ENCODE measurements at regions not wholly inside any gene's neighbourhood (a gene's known extent, or its start where the extent isn't known, plus 50 kb on each side); places are given as distances from the start of the nearest gene placed in this dataset.

DNA sequence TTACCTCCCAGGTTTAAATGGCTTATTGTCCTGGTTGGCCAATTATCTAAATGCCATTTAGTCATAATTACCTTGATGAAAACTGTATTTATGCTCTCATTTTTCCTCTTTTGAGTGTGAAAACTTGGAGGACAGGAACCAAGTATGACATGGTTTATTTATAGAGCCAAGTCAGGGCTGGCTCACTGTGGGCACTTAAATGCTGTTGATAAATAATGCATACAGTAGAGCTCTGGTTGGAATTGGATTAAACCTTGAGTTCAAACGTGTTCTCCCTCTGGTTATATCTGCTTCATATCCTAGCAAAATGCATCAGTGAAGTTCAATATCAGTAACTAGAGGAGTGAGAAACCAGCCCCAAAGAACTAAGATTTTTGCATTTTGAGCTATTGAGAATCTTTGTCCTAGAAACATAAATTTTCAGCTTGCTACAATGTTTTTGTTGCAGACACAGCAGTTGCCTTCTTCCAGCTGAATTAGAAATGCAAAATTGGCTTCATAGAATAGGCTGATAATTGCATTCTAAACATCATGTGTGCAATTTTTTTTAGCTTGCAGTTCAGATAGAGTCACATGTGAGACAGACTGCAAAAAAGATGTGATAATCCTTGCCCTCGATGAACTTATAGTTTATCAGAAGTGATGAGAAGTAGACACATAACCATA is 255.8 kb downstream of the BTBD3 start:
- no peak for DNase-seq (ENCODE audit: low spot score)
- intact Hi-C loops (cut with DNase I) = no loop called here

DNA sequence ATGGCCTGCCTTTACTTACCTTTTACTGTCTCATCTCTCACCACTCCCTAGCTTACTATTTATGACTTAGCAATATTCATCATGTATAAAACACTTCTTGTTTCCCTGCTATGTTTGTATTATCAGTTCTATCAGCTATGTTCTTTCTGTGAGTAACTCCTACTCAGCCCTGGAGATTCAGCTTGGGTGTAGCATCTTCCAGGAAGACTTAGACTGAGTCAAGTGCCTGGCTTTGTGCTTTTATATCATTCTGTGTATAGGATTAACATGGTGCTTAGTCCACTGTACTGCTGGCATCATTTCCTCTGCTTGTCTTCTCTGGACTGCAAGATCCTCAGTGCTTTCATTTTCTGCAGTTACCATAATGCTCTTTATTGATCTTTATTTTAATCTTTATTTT is 257.8 kb downstream of the BTBD3 start:
- DNase-seq (ENCODE audit: low spot score) = no peak
- intact Hi-C loops (cut with DNase I) = no loop called here

- DNase-seq (ENCODE audit: low spot score) = no peak
- intact Hi-C loops (cut with DNase I) = no loop called here
Observed at GRCh38 chr20:12177657-12178293, 260.1 kb downstream of the BTBD3 start.

DNA sequence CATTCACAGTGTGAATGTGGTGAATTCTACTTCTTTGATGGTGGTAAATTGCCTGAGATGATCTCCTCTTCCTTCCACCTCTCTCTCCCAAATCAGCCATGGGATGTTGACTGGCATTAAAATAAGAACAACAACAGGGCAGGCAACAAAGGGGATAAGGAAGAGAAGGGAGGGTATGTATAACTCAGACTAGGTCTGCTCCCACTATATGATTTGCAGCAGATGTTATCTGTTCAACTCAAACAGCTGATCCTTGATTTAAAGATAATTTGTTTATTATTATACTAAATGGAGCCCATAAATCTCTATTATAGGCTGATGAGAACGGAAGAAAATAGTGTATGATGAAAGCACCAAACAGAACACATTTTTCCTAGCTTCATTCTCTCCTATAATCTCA is 262.0 kb downstream of the BTBD3 start:
- DNase-seq (ENCODE audit: low spot score) = no peak
- intact Hi-C loops (cut with DNase I) = no loop called here

GRCh38 chr20:12180107-12180661 is 262.5 kb downstream of the BTBD3 start:
- no peak for DNase-seq (ENCODE audit: low spot score)
- intact Hi-C loops (cut with DNase I) = no loop called here

- intact Hi-C loops (cut with DNase I) = no loop called here
- no peak for DNase-seq (ENCODE audit: low spot score)
Observed at GRCh38 chr20:12198281-12198680, 280.6 kb downstream of the BTBD3 start.

GRCh38 chr20:12199703-12200102 is 282.0 kb downstream of the BTBD3 start:
- intact Hi-C loops (cut with DNase I) = no loop called here
- no peak for DNase-seq (ENCODE audit: low spot score)

DNA sequence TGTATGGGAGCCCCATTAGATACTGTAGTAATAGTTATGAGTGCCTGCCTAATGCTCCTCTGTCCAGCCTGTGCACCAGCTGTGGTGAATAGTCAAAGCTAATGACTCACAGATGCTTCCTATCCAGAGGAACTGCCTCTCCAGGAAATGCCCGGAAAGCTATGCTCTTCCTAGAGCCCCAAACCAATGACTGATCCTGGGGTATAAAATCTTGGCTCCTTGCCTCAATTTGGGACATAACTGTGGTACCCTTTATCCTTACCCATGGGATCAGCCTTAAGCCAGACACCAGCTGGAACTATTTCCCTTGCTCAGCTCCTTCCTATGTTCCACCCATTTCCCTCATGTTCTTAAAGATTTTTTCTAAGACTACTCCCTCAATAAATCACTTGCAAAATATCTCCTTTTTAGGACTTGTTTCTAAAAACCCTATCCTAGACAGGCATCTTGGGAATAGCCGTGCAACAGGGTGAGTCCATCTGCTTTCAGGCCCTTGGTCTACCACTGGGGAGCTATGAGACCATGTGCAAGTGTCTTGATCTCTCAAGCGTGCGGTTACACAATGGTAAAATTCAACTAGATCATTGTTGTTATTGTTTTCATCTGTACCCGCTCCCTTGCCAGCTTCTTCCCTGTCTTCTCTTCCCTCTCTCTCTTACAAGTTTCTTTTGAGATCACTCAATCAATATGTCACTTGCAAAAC is 283.7 kb downstream of the BTBD3 start:
- DNase-seq (ENCODE audit: low spot score) = no peak
- intact Hi-C loops (cut with DNase I) = no loop called here

- intact Hi-C loops (cut with DNase I) = no loop called here
Observed at GRCh38 chr20:12203399-12203798, 285.7 kb downstream of the BTBD3 start.

GRCh38 chr20:12203981-12204380 is 286.3 kb downstream of the BTBD3 start:
- intact Hi-C loops (cut with DNase I) = no loop called here
- DNase-seq (ENCODE audit: low spot score) = no peak

More at GRCh38 chr20:12203399-12203798, 285.7 kb downstream of the BTBD3 start:
- DNase-seq (ENCODE audit: low spot score) = no peak

GRCh38 chr20:12207875-12208274 is 290.2 kb downstream of the BTBD3 start:
- intact Hi-C loops (cut with DNase I) = no loop called here
- no peak for DNase-seq (ENCODE audit: low spot score)

GRCh38 chr20:12210591-12210990 is 292.9 kb downstream of the BTBD3 start:
- DNase-seq (ENCODE audit: low spot score) = no peak
- intact Hi-C loops (cut with DNase I) = no loop called here

DNA sequence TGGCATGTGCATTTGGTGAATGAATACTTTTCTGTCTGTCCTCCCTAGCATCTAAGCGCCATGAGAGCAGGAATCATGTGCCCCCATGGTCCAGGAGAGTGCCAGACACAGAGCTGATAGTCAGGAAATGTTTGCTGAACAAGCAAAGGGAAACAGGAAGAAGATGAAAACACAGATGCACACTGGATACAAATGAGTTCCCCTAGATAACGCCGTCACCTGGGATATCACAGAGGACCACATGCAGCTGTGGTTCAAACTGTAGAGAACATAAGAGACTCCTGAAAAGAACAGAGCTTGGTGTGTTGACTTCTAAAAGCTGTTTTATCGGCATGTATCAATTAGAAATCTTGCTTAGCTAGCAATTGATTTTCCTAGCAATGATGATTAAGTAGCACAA is 293.7 kb downstream of the BTBD3 start:
- DNase-seq (ENCODE audit: low spot score) = no peak
- intact Hi-C loops (cut with DNase I) = no loop called here

DNA sequence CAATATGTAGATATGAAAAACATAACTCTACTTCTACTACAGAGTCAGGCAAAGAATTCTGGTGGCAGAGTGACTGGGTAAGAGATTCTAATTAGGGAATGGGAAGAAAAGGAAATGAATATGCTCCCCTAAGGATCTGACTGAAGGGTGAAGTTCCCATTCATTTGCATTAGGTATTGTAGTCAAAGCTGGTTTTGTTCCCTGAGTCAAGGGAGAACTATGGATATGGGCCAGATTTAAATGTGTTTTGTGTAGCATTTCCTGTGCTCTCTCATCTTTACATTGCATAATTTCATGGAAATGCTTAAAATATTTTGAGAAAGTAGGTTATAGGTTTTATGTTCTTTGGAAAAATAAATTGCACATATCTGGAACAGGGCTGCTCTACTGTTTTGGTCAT is 299.7 kb downstream of the BTBD3 start:
- DNase-seq (ENCODE audit: low spot score) = no peak
- intact Hi-C loops (cut with DNase I) = no loop called here

DNA sequence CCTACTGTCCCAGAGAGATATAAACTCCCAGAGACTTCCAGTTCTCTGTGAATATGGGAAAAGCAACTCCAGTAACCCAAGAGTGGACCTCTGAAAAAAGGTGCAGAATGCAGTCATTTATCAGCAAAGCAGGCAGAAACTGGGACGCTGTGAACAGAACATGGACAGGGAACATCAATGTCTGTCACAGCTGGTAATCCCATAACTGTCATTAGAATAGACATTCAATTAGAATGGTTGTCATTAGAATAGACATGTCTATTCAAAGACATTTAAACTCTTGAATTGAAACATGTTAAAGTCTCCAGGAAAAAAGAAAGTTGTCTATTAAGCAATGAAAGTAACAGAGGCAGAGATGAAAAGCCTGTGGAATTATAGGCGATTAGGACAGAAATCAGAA is 302.1 kb downstream of the BTBD3 start:
- intact Hi-C loops (cut with DNase I) = no loop called here
- DNase-seq (ENCODE audit: low spot score) = no peak

DNA sequence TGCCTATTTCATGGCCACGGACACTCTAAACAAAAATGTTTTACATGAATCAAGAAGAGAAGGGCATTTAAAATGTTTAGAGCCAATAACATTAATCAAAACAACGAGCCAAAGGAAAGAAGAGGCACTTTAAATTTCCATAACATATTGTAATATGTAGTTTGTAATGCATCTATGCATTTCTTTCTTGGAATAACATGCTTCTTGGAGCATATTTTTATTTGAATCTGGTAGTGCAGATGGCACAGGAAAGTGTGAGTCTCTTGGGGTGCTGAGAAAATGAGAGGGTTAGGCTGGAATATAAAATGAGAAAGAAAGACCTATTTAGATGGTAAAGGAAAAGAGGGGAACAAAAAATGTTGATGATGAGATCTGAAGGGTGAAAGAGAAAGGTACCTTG is 305.4 kb downstream of the BTBD3 start:
- intact Hi-C loops (cut with DNase I) = no loop called here
- no peak for DNase-seq (ENCODE audit: low spot score)

DNA sequence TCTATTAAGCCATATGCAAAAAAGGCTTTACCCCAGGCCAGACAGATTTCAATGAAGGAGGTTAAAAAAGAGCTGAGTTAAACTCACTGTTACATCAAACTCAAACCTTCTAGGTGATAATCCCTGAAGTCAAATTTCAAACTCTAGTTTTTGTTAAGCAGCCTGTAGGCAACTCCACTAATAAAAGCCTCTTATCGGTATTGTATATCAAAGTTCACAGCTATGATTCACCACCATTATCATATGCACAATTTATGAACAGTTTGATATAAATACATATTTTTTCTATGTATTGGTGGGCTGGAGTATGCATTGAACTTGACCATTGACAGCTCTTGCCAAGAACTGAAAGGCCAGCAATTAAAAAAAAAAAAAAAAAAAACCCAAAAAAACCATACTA is 308.2 kb downstream of the BTBD3 start:
- intact Hi-C loops (cut with DNase I) = no loop called here
- DNase-seq (ENCODE audit: low spot score) = no peak

- intact Hi-C loops (cut with DNase I) = no loop called here
- no peak for DNase-seq (ENCODE audit: low spot score)
Observed at GRCh38 chr20:12229891-12230290, 312.2 kb downstream of the BTBD3 start.

GRCh38 chr20:12237772-12238171 is 320.1 kb downstream of the BTBD3 start:
- intact Hi-C loops (cut with DNase I) = no loop called here
- DNase-seq (ENCODE audit: low spot score) = peak; percentile 81

GRCh38 chr20:12241065-12241464 is 323.4 kb downstream of the BTBD3 start:
- DNase-seq (ENCODE audit: low spot score) = no peak
- intact Hi-C loops (cut with DNase I) = no loop called here

Measured in posterior vena cava (tissue), 2 donors.